Kasumi-1 (cell line): ENCODE measurements at regions not wholly inside any gene's neighbourhood (a gene's known extent, or its start where the extent isn't known, plus 50 kb on each side); places are given as distances from the start of the nearest gene placed in this dataset.
A peak's percentile ranks its signal among the peaks of the same experiment; 100 is the strongest.

Experiments used
- DNase-seq, 2 experiments: peaks; one replicate each; lab custom pipeline; 2025; lab: John Stamatoyannopoulos, UW

- DNase-seq = no peak
Measured at GRCh38 chr11:97955595-97955994, 1065.2 kb upstream of the CNTN5 start.

GRCh38 chr11:97956904-97957303 is 1063.8 kb upstream of the CNTN5 start:
- DNase-seq = no peak

GRCh38 chr11:97961431-97961830 is 1059.3 kb upstream of the CNTN5 start:
- no peak for DNase-seq

- DNase-seq = no peak
Measured at GRCh38 chr11:97962758-97963157, 1058.0 kb upstream of the CNTN5 start.

- peak; percentile 3 to 5 for DNase-seq
Measured at GRCh38 chr11:97963528-97964331, 1057.0 kb upstream of the CNTN5 start.

- DNase-seq = no peak
Measured at GRCh38 chr11:97964332-97965004, 1056.3 kb upstream of the CNTN5 start.

- DNase-seq = no peak
Measured at GRCh38 chr11:97965849-97966646, 1054.7 kb upstream of the CNTN5 start.

- DNase-seq = no peak
Measured at GRCh38 chr11:97966901-97967300, 1053.8 kb upstream of the CNTN5 start.

GRCh38 chr11:97968071-97968470 is 1052.7 kb upstream of the CNTN5 start:
- no peak for DNase-seq

- no peak for DNase-seq
Measured at GRCh38 chr11:97972731-97973130, 1048.0 kb upstream of the CNTN5 start.

GRCh38 chr11:97973352-97973857 is 1047.3 kb upstream of the CNTN5 start:
- no peak for DNase-seq

GRCh38 chr11:97974798-97975498 is 1045.8 kb upstream of the CNTN5 start:
- no peak for DNase-seq

- no peak for DNase-seq
Measured at GRCh38 chr11:97977726-97978125, 1043.0 kb upstream of the CNTN5 start.

- DNase-seq = no peak
Measured at GRCh38 chr11:97979741-97980140, 1041.0 kb upstream of the CNTN5 start.

- no peak for DNase-seq
Measured at GRCh38 chr11:97982512-97982911, 1038.2 kb upstream of the CNTN5 start.

- no peak for DNase-seq
Measured at GRCh38 chr11:97989121-97989520, 1031.6 kb upstream of the CNTN5 start.

GRCh38 chr11:97990162-97990920 is 1030.4 kb upstream of the CNTN5 start:
- no peak for DNase-seq

- no peak for DNase-seq
Measured at GRCh38 chr11:97993562-97993961, 1027.2 kb upstream of the CNTN5 start.

GRCh38 chr11:97995874-97996273 is 1024.9 kb upstream of the CNTN5 start:
- DNase-seq = no peak

- no peak for DNase-seq
Measured at GRCh38 chr11:97996762-97997161, 1024.0 kb upstream of the CNTN5 start.
